ENCODE measurements at regions not wholly inside any gene's neighbourhood (a gene's known extent, or its start where the extent isn't known, plus 50 kb on each side); places are given as distances from the start of the nearest gene placed in this dataset.

DNA sequence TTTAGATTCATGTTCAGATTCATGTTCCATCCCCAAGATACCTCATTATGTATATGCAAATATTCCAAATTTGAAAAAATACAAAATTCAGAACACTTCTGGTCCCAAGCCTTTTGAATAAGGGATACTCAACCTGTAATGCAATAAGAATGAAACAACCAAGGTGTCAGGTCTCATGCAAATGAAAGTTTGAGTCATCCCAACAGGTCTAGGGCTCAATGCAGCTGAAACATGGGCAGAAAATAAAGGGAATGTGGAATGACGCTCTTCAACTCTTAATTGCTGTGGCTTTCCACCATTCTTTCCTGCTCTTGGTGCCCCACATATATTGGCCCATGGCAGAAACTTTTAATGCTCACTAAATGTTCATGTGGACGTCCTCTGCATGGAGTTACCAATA lies 107.3 kb upstream of the DAPK1 start:
- TF ChIP-seq, protein P1, sequence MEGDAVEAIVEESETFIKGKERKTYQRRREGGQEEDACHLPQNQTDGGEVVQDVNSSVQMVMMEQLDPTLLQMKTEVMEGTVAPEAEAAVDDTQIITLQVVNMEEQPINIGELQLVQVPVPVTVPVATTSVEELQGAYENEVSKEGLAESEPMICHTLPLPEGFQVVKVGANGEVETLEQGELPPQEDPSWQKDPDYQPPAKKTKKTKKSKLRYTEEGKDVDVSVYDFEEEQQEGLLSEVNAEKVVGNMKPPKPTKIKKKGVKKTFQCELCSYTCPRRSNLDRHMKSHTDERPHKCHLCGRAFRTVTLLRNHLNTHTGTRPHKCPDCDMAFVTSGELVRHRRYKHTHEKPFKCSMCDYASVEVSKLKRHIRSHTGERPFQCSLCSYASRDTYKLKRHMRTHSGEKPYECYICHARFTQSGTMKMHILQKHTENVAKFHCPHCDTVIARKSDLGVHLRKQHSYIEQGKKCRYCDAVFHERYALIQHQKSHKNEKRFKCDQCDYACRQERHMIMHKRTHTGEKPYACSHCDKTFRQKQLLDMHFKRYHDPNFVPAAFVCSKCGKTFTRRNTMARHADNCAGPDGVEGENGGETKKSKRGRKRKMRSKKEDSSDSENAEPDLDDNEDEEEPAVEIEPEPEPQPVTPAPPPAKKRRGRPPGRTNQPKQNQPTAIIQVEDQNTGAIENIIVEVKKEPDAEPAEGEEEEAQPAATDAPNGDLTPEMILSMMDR (IDR thresholded peaks at IDR 0.05; ENCODE audit: low read depth, low read length): no peak
- H3K27ac ChIP-seq: no peak overlapping the region
- no peaks in the 10 kb centered on the region for H3K27me3 ChIP-seq (ENCODE audit: insufficient read depth, low read depth, severe bottlenecking)
- H3K9me3 ChIP-seq (ENCODE audit: severe bottlenecking): no peaks in the 10 kb centered on the region
- H3K36me3 ChIP-seq: no peaks in the 10 kb centered on the region
- no peak for DNase-seq
- H3K4me3 ChIP-seq (ENCODE audit: low read depth, low read length): no peak overlapping the region

GRCh38 chr9:87392086-87392485 lies 105.6 kb upstream of the DAPK1 start:
- no peak overlapping the region for H3K27ac ChIP-seq
- no peaks in the 10 kb centered on the region for H3K9me3 ChIP-seq (ENCODE audit: severe bottlenecking)
- TF ChIP-seq, protein P1 (IDR thresholded peaks at IDR 0.05; ENCODE audit: low read depth, low read length): no peak
- DNase-seq: no peak
- H3K4me3 ChIP-seq (ENCODE audit: low read depth, low read length): no peak overlapping the region
- no peaks in the 10 kb centered on the region for H3K27me3 ChIP-seq (ENCODE audit: insufficient read depth, low read depth, severe bottlenecking)
- no peaks in the 10 kb centered on the region for H3K36me3 ChIP-seq

DNA sequence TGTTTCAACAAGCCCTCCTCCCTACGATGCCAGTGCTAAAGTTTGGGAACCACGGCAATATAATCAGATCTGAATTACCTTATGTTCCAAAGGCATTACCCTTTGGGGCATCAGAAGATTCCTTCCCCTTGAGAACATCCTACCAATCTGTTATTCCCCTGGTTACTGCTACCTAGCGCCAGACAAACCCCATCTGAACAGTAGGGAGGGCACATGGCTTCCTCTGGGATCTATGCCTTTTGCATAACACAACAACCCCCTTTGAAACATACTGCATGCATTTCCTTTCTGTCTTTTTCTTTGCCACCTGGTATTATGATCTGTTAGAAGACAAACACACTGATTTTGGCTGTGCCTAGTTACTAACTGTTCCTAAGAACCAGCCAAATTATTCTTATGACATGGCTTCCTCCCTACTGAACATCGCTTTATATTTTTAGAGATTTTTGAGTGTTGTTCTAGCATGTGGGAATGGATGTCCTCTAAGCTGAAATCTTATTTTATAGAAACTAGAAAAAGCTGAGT lies 103.9 kb upstream of the DAPK1 start:
- TF ChIP-seq, protein P1 (IDR thresholded peaks at IDR 0.05; ENCODE audit: low read depth, low read length): no peak
- H3K9me3 ChIP-seq (ENCODE audit: severe bottlenecking): no peaks in the 10 kb centered on the region
- no peak overlapping the region for H3K4me3 ChIP-seq (ENCODE audit: low read depth, low read length)
- no peaks in the 10 kb centered on the region for H3K27me3 ChIP-seq (ENCODE audit: insufficient read depth, low read depth, severe bottlenecking)
- DNase-seq: no peak
- no peak overlapping the region for H3K27ac ChIP-seq
- H3K36me3 ChIP-seq: no peaks in the 10 kb centered on the region

- H3K36me3 ChIP-seq: no peaks in the 10 kb centered on the region
- H3K27ac ChIP-seq: no peak overlapping the region
- TF ChIP-seq, protein P1 (IDR thresholded peaks at IDR 0.05; ENCODE audit: low read depth, low read length): no peak
- H3K4me3 ChIP-seq (ENCODE audit: low read depth, low read length): no peak overlapping the region
- DNase-seq: no peak
- no peaks in the 10 kb centered on the region for H3K9me3 ChIP-seq (ENCODE audit: severe bottlenecking)
- no peaks in the 10 kb centered on the region for H3K27me3 ChIP-seq (ENCODE audit: insufficient read depth, low read depth, severe bottlenecking)
These were observed 101.7 kb upstream of the DAPK1 start for GRCh38 chr9:87395804-87396479.

DNA sequence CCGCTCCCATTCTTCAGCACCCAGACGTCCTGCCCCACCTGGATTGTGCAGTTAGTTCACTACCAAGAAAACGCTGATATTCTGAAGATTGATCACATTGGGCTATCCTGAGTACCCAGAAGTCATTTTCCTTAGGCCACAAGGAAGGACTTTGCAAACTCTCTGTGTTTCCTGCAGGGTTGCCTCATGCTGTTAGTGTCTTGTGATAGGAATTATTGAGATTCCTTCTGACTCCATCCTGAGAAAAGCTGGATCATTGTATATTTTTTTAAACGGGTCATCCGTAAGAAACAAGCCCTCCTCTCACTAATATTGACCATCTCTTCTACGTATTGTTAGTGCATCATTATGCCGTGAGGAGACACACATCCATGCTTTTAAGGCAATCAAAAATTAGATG lies 96.0 kb upstream of the DAPK1 start:
- Histone ChIP-seq H3K9me3 (ENCODE audit: severe bottlenecking) (no peaks in the 10 kb centered on the region), H3K27ac (no peak overlapping the region), H3K36me3 (no peaks in the 10 kb centered on the region), H3K27me3 (ENCODE audit: insufficient read depth, low read depth, severe bottlenecking) (no peaks in the 10 kb centered on the region), H3K4me3 (ENCODE audit: low read depth, low read length) (no peak overlapping the region)
- DNase-seq: no peak
- TF ChIP-seq, protein P1 (IDR thresholded peaks at IDR 0.05; ENCODE audit: low read depth, low read length): no peak

DNA sequence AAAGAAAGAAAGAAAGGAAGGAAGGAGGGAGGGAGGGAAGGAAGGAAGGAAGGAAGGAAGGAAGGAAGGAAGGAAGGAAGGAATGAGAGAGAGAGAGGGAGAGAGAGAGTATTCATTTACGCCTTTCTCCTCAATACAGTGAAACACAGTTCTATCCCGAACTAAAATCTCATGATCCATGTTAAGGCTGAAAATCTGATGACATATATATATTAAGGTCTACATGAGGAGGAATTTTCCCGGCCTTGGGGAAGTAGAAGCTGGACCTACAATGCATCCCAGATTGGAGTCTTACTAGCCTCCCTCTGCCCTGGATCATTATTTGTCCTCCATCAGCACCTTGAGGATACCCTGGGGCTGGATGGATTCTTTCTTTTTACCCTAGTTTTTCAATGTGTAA lies 95.1 kb upstream of the DAPK1 start:
- no peak for DNase-seq
- Histone ChIP-seq H3K27me3 (ENCODE audit: insufficient read depth, low read depth, severe bottlenecking) (no peaks in the 10 kb centered on the region), H3K36me3 (no peaks in the 10 kb centered on the region), H3K9me3 (ENCODE audit: severe bottlenecking) (no peaks in the 10 kb centered on the region), H3K4me3 (ENCODE audit: low read depth, low read length) (no peak overlapping the region), H3K27ac (no peak overlapping the region)
- TF ChIP-seq, protein P1 (IDR thresholded peaks at IDR 0.05; ENCODE audit: low read depth, low read length): no peak
